ENCODE measurements at regions not wholly inside any gene's neighbourhood (a gene's known extent, or its start where the extent isn't known, plus 50 kb on each side); places are given as distances from the start of the nearest gene placed in this dataset.

DNA sequence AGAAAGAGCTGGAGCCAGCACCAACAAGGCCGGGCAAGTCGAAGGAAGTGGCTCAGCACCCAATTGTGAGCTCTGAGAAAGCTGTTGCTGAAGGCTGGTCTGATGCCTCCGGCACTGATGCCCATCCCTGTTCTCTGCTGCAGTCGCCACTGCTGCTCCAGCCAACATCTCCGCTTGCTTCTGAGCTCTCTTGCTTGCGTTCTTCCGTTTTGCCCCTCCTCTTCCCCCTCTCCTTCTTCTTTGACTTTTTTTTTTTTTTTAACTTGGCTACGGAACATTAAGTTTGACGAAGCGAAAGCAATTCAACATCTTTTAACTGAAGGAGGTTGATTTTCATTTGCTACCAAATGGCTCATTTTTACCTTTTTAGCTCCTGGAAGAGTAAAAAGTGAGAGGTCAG, 442.9 kb downstream of the MCTP2 start:
- TF ChIP-seq CTCF (IDR thresholded peaks at IDR 0.05; ENCODE audit: insufficient read depth, low read length) (no peak), POLR2AphosphoS5 (IDR thresholded peaks at IDR 0.05; ENCODE audit: low read depth) (no peak), SPI1 (IDR thresholded peaks at IDR 0.05; ENCODE audit: borderline replicate concordance, low read depth) (no peak)
- Histone ChIP-seq H3K27me3 (ENCODE audit: insufficient read depth, poor library complexity, severe bottlenecking) (peaks cover 4% of the 10 kb centered on the region), H3K27ac (replicated peaks) (no peak overlapping the region), H3K4me3 (replicated peaks; ENCODE audit: insufficient read depth, low read length) (no peak overlapping the region)
- no peak for DNase-seq (ENCODE audit: low read depth in 1 of 2, low spot score in 1 of 2)

- H3K27ac ChIP-seq (replicated peaks), result no peak overlapping the region
- H3K27me3 ChIP-seq (ENCODE audit: insufficient read depth, poor library complexity, severe bottlenecking), result peaks cover 4% of the 10 kb centered on the region
- DNase-seq (ENCODE audit: low read depth in 1 of 2, low spot score in 1 of 2), result no peak
- TF ChIP-seq GABPA (IDR thresholded peaks at IDR 0.05; ENCODE audit: low read depth) (no peak), SPI1 (IDR thresholded peaks at IDR 0.05; ENCODE audit: borderline replicate concordance, low read depth) (no peak), CTCF (IDR thresholded peaks at IDR 0.05; ENCODE audit: insufficient read depth, low read length) (no peak), REST (IDR thresholded peaks at IDR 0.05; ENCODE audit: insufficient replicate concordance, low read depth) (no peak), POLR2AphosphoS5 (IDR thresholded peaks at IDR 0.05; ENCODE audit: low read depth) (no peak)
- no peak overlapping the region for H3K4me3 ChIP-seq (replicated peaks; ENCODE audit: insufficient read depth, low read length)
These were observed 445.9 kb downstream of the MCTP2 start for GRCh38 chr15:94677202-94677790.

DNA sequence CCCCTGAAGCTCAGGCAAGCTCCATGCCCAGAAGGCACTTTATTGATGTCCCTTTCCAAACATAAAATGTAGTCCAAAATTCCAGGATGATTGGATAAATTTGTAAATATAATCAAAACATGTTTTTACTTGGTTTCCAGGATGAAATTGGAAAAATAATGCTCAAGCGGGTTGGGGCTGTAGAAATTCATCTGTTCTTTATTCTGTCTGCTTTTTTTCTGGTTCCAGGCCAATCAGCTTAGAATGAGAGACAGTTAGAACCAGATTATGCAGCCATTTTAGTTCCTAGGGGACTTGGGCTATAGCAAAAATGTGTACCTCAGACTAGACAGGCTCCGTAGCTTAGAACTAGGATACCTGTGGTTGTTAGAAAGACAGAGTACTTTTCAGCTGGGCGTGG, 450.8 kb downstream of the MCTP2 start:
- Histone ChIP-seq H3K27me3 (ENCODE audit: insufficient read depth, poor library complexity, severe bottlenecking) (peaks cover 2% of the 10 kb centered on the region), H3K27ac (replicated peaks) (no peak overlapping the region), H3K4me3 (replicated peaks; ENCODE audit: insufficient read depth, low read length) (no peak overlapping the region)
- no peak for DNase-seq (ENCODE audit: low read depth in 1 of 2, low spot score in 1 of 2)
- TF ChIP-seq REST (IDR thresholded peaks at IDR 0.05; ENCODE audit: insufficient replicate concordance, low read depth) (no peak), POLR2AphosphoS5 (IDR thresholded peaks at IDR 0.05; ENCODE audit: low read depth) (no peak), GABPA (IDR thresholded peaks at IDR 0.05; ENCODE audit: low read depth) (no peak), SPI1 (IDR thresholded peaks at IDR 0.05; ENCODE audit: borderline replicate concordance, low read depth) (no peak), CTCF (IDR thresholded peaks at IDR 0.05; ENCODE audit: insufficient read depth, low read length) (no peak)

DNA sequence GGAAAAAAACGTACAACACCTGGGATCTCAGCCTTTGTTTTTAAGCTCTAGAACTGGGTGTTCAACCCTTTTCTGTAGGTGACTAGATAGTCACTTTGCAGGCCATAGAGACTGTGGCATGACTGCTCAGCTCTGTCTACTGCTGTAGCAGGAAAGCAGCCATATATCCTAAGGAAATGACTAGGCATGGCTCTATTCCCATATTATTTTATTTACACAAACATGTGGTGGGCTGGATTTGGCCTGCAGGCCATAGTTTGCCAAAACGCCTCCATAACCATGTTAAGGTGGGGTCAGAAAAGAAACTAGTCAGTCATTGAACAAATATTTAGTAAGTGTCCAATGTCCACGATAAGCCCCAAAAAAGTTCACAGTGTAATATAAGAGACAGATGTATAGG, 452.5 kb downstream of the MCTP2 start:
- no peak for TF ChIP-seq SPI1 (IDR thresholded peaks at IDR 0.05; ENCODE audit: borderline replicate concordance, low read depth)
- TF ChIP-seq POLR2AphosphoS5 (IDR thresholded peaks at IDR 0.05; ENCODE audit: low read depth), result no peak
- no peak for TF ChIP-seq CTCF (IDR thresholded peaks at IDR 0.05; ENCODE audit: insufficient read depth, low read length)
- TF ChIP-seq REST (IDR thresholded peaks at IDR 0.05; ENCODE audit: insufficient replicate concordance, low read depth), result no peak
- no peak for TF ChIP-seq GABPA (IDR thresholded peaks at IDR 0.05; ENCODE audit: low read depth)
- no peak for DNase-seq (ENCODE audit: low read depth in 1 of 2, low spot score in 1 of 2)
- H3K27ac ChIP-seq (replicated peaks), result no peak overlapping the region
- H3K27me3 ChIP-seq (ENCODE audit: insufficient read depth, poor library complexity, severe bottlenecking), result peaks cover 2% of the 10 kb centered on the region
- H3K4me3 ChIP-seq (replicated peaks; ENCODE audit: insufficient read depth, low read length), result no peak overlapping the region
